Keratinocyte (primary cell): ENCODE measurements at regions not wholly inside any gene's neighbourhood (a gene's known extent, or its start where the extent isn't known, plus 50 kb on each side); places are given as distances from the start of the nearest gene placed in this dataset.

Experiments used
- DNase-seq: peaks from one replicate; pipeline ENCODE4 v3.0.0-alpha.2; 2011; ENCODE audit warnings: low read depth, missing footprints, low spot score
- FAIRE-seq: peaks from 2 replicates; lab custom pipeline; 2011; peaks lifted over from hg19 to GRCh38; lab: Jason Lieb, UNC
- H2AFZ ChIP-seq: 2 replicates; pipeline ENCODE4 v1.6.0; 2012; ENCODE audit warnings: low read length, control low read depth, inconsistent platforms; ENCODE audit not compliant: control insufficient read depth
- H3K27ac ChIP-seq: 2 replicates; pipeline ENCODE4 v1.5.1; 2011; ENCODE audit warnings: low read length; ENCODE audit not compliant: control insufficient read depth, insufficient read depth
- H3K27me3 ChIP-seq: 3 replicates; pipeline ENCODE4 v1.6.0; 2011; ENCODE audit warnings: low read length; ENCODE audit not compliant: control insufficient read depth, insufficient read depth; ENCODE audit errors: extremely low read depth
- H3K36me3 ChIP-seq, 2 experiments: 2 replicates in 1 of 2; 3 replicates in 1 of 2; pipeline ENCODE4 v1.5.1; 2011; ENCODE audit warnings: low read length in 2 of 2, mild to moderate bottlenecking in 1 of 2; ENCODE audit not compliant: control insufficient read depth in 2 of 2, insufficient read depth in 2 of 2; ENCODE audit errors: extremely low read depth in 1 of 2
- H3K4me1 ChIP-seq: 3 replicates; pipeline ENCODE4 v1.5.1; 2011; ENCODE audit warnings: low read length; ENCODE audit not compliant: control insufficient read depth, insufficient read depth; ENCODE audit errors: extremely low read depth
- H3K4me2 ChIP-seq: 3 replicates; pipeline ENCODE4 v1.6.0; 2011; ENCODE audit warnings: low read depth, low read length; ENCODE audit not compliant: control insufficient read depth, insufficient read depth; ENCODE audit errors: extremely low read depth
- H3K4me3 ChIP-seq, 3 experiments: fragments of 200-600 bp in 1 of 3; sonication (generic) in 1 of 3; 2 replicates in 2 of 3; 3 replicates in 1 of 3; pipeline ENCODE4 v1.5.1; 2011 to 2016; ENCODE audit warnings: low read length in 3 of 3, mild to moderate bottlenecking in 3 of 3, control low read depth in 2 of 3, inconsistent platforms in 1 of 3, low read depth in 1 of 3, mixed read lengths in 1 of 3, mixed run types in 1 of 3, moderate library complexity in 1 of 3; ENCODE audit not compliant: control insufficient read depth in 2 of 3, insufficient read depth in 2 of 3; ENCODE audit errors: extremely low read depth in 1 of 3
- H3K79me2 ChIP-seq: 2 replicates; pipeline ENCODE4 v1.6.0; 2012; ENCODE audit warnings: low read length; ENCODE audit not compliant: control insufficient read depth, insufficient read depth
- H3K9ac ChIP-seq: 3 replicates; pipeline ENCODE4 v1.6.0; 2011; ENCODE audit warnings: low read length; ENCODE audit not compliant: control insufficient read depth, insufficient read depth; ENCODE audit errors: extremely low read depth
- H3K9me1 ChIP-seq: 3 replicates; pipeline ENCODE4 v1.6.0; 2011; ENCODE audit warnings: low read length; ENCODE audit not compliant: control insufficient read depth, insufficient read depth; ENCODE audit errors: extremely low read depth
- H3K9me3 ChIP-seq: 2 replicates; pipeline ENCODE4 v1.5.1; 2012; ENCODE audit warnings: low read depth, low read length; ENCODE audit not compliant: control insufficient read depth
- H4K20me1 ChIP-seq: 3 replicates; pipeline ENCODE4 v1.6.0; 2011; ENCODE audit warnings: low read length; ENCODE audit not compliant: control insufficient read depth, insufficient read depth; ENCODE audit errors: extremely low read depth
- CTCF ChIP-seq, 3 experiments: IDR thresholded peaks in 1 of 3; conservative IDR thresholded peaks in 1 of 3; optimal IDR thresholded peaks in 1 of 3; 2 replicates in 2 of 3; 3 replicates in 1 of 3; pipeline versions ENCODE3 to v1.5.1; 2011; ENCODE audit warnings: low read length in 3 of 3, mild to moderate bottlenecking in 3 of 3, moderate library complexity in 2 of 3, control low read depth in 1 of 3, inconsistent platforms in 1 of 3; ENCODE audit not compliant: insufficient read depth in 2 of 3; ENCODE audit errors: extremely low read depth in 1 of 3
- EZH2 ChIP-seq: IDR thresholded peaks from one replicate; pipeline ENCODE4 v1.6.1; 2012; ENCODE audit warnings: inconsistent platforms, mild to moderate bottlenecking, low read length, moderate library complexity
- dilution Hi-C: fragments of 300-500 bp; cut with MboI; formaldehyde crosslinking; loops from one replicate; pipeline ENCODE4 v1.7.0; 2020; ENCODE audit warnings: low sequenced_read_pairs; ENCODE audit not compliant: extremely low pct_ligation_motif_present

GRCh38 chr11:29231991-29232390, 784.8 kb downstream of the KCNA4 start:
- H3K27ac ChIP-seq: no peak overlapping the region
- no peaks in the 10 kb centered on the region for H3K9me3 ChIP-seq
- no peak overlapping the region for H3K4me3 ChIP-seq
- H2AFZ ChIP-seq: no peak overlapping the region
- H3K79me2 ChIP-seq: no peaks in the 10 kb centered on the region
- H3K27me3 ChIP-seq: no peaks in the 10 kb centered on the region
- TF ChIP-seq EZH2 (no peak), CTCF (optimal IDR thresholded peaks at IDR 0.05 in 1 of 3, IDR thresholded peaks at IDR 0.05 in 1 of 3, conservative IDR thresholded peaks at IDR 0.05 in 1 of 3; ENCODE audit: extremely low read depth in 1 of 3, insufficient read depth in 2 of 3, low read length in 3 of 3) (no peak)
- DNase-seq: no peak
- no peaks in the 10 kb centered on the region for H4K20me1 ChIP-seq
- no peaks in the 10 kb centered on the region for H3K4me1 ChIP-seq
- no peaks in the 10 kb centered on the region for H3K36me3 ChIP-seq
- dilution Hi-C loops: no loop called here
- no peak overlapping the region for H3K9ac ChIP-seq
- no peaks in the 10 kb centered on the region for H3K9me1 ChIP-seq
- H3K4me2 ChIP-seq: no peak overlapping the region
- no peak for FAIRE-seq

- Histone ChIP-seq H3K79me2 (no peaks in the 10 kb centered on the region), H3K36me3 (no peaks in the 10 kb centered on the region), H3K4me3 (no peak overlapping the region), H3K9me3 (no peaks in the 10 kb centered on the region), H3K4me2 (no peak overlapping the region), H3K9me1 (no peaks in the 10 kb centered on the region), H4K20me1 (no peaks in the 10 kb centered on the region), H3K27ac (no peak overlapping the region), H3K27me3 (no peaks in the 10 kb centered on the region), H3K4me1 (no peaks in the 10 kb centered on the region), H2AFZ (no peak overlapping the region), H3K9ac (no peak overlapping the region)
- FAIRE-seq (no peak), DNase-seq (no peak)
- dilution Hi-C loops: no loop called here
- no peak for TF ChIP-seq EZH2
- TF ChIP-seq CTCF (optimal IDR thresholded peaks at IDR 0.05 in 1 of 3, IDR thresholded peaks at IDR 0.05 in 1 of 3, conservative IDR thresholded peaks at IDR 0.05 in 1 of 3; ENCODE audit: extremely low read depth in 1 of 3, insufficient read depth in 2 of 3, low read length in 3 of 3): no peak
Observed at GRCh38 chr11:29231586-29231985, 785.2 kb downstream of the KCNA4 start.
